22Rv1 (cell line): ENCODE measurements at regions not wholly inside any gene's neighbourhood (a gene's known extent, or its start where the extent isn't known, plus 50 kb on each side); places are given as distances from the start of the nearest gene placed in this dataset.
"Not testable (repeated sequence)": the region's sequence is repeated elsewhere in the genome, so short reads cannot be mapped to it uniquely, and the experiment has no call there.

Source experiments
- H3K27ac ChIP-seq: fragments of 450-650 bp; 2 replicates; pipeline ENCODE4 v1.5.1; 2017
- CTCF ChIP-seq: fragments of 450-650 bp; IDR thresholded peaks from 2 replicates; pipeline ENCODE4 v1.5.1; 2017; ENCODE audit warnings: mild to moderate bottlenecking
- ZFX ChIP-seq: fragments of 450-650 bp; IDR thresholded peaks from 2 replicates; pipeline ENCODE4 v1.6.1; 2017; ENCODE audit warnings: antibody characterized with exemption, borderline replicate concordance

GRCh38 chr2:225841314-225841713, 441.8 kb downstream of the NYAP2 start:
- TF ChIP-seq ZFX (no peak), CTCF (no peak)
- no peak overlapping the region for H3K27ac ChIP-seq

GRCh38 chr2:225837328-225837727, 437.8 kb downstream of the NYAP2 start:
- H3K27ac ChIP-seq = no peak overlapping the region
- no peak for TF ChIP-seq ZFX
- TF ChIP-seq CTCF = no peak

GRCh38 chr2:225824748-225825449, 425.4 kb downstream of the NYAP2 start:
- H3K27ac ChIP-seq = no peak overlapping the region
- TF ChIP-seq ZFX (no peak), CTCF (no peak)

GRCh38 chr2:225821351-225821750, 421.8 kb downstream of the NYAP2 start:
- TF ChIP-seq ZFX = no peak
- TF ChIP-seq CTCF = no peak

GRCh38 chr2:225820826-225821225, 421.3 kb downstream of the NYAP2 start:
- no peak for TF ChIP-seq ZFX
- TF ChIP-seq CTCF = no peak
- H3K27ac ChIP-seq = no peak overlapping the region

More at GRCh38 chr2:225821351-225821750, 421.8 kb downstream of the NYAP2 start:
- no peak overlapping the region for H3K27ac ChIP-seq

GRCh38 chr2:225814554-225814953, 415.0 kb downstream of the NYAP2 start:
- TF ChIP-seq ZFX = no peak
- TF ChIP-seq CTCF = no peak
- H3K27ac ChIP-seq = no peak overlapping the region

GRCh38 chr2:225806105-225806504, 406.6 kb downstream of the NYAP2 start:
- no peak overlapping the region for H3K27ac ChIP-seq
- no peak for TF ChIP-seq CTCF
- no peak for TF ChIP-seq ZFX

- H3K27ac ChIP-seq = not testable (repeated sequence)
Measured at GRCh38 chr2:225802076-225802475, 402.6 kb downstream of the NYAP2 start.
